Muscle of back (tissue), 3 donors: ENCODE measurements at regions not wholly inside any gene's neighbourhood (a gene's known extent, or its start where the extent isn't known, plus 50 kb on each side); places are given as distances from the start of the nearest gene placed in this dataset.
"Not testable (repeated sequence)": the region's sequence is repeated elsewhere in the genome, so short reads cannot be mapped to it uniquely, and the experiment has no call there.

Experiments
- DNase-seq, 3 donors: peaks; one replicate each; pipeline versions ENCODE4 v3.0.0 to v3.0.0-alpha.2; 2013

GRCh38 chr3:185995352-185995751, 57.5 kb upstream of the TRA2B start:
- peak in 1 of 3 donors; percentile 26 for DNase-seq

- DNase-seq, result peak in 1 of 3 donors; percentile 41
Measured at GRCh38 chr3:185992831-185993374, 55.1 kb upstream of the TRA2B start.

GRCh38 chr3:185990995-185991394, 53.2 kb upstream of the TRA2B start:
- not testable (repeated sequence) for DNase-seq

- no peak for DNase-seq
Measured at GRCh38 chr3:185989511-185989910, 51.7 kb upstream of the TRA2B start.

- DNase-seq, result no peak
Measured at GRCh38 chr3:185988816-185989175, 51.0 kb upstream of the TRA2B start.

- no peak for DNase-seq
Measured at GRCh38 chr3:185988080-185988815, 50.4 kb upstream of the TRA2B start.
